Keratinocyte (primary cell): ENCODE measurements at regions not wholly inside any gene's neighbourhood (a gene's known extent, or its start where the extent isn't known, plus 50 kb on each side); places are given as distances from the start of the nearest gene placed in this dataset.

Experiments
- DNase-seq: peaks from one replicate; pipeline ENCODE4 v3.0.0-alpha.2; 2011; ENCODE audit warnings: low read depth, missing footprints, low spot score
- FAIRE-seq: peaks from 2 replicates; lab custom pipeline; 2011; peaks lifted over from hg19 to GRCh38; lab: Jason Lieb, UNC
- H2AFZ ChIP-seq: 2 replicates; pipeline ENCODE4 v1.6.0; 2012; ENCODE audit warnings: low read length, control low read depth, inconsistent platforms; ENCODE audit not compliant: control insufficient read depth
- H3K27ac ChIP-seq: 2 replicates; pipeline ENCODE4 v1.5.1; 2011; ENCODE audit warnings: low read length; ENCODE audit not compliant: control insufficient read depth, insufficient read depth
- H3K27me3 ChIP-seq: 3 replicates; pipeline ENCODE4 v1.6.0; 2011; ENCODE audit warnings: low read length; ENCODE audit not compliant: control insufficient read depth, insufficient read depth; ENCODE audit errors: extremely low read depth
- H3K36me3 ChIP-seq, 2 experiments: 2 replicates in 1 of 2; 3 replicates in 1 of 2; pipeline ENCODE4 v1.5.1; 2011; ENCODE audit warnings: low read length in 2 of 2, mild to moderate bottlenecking in 1 of 2; ENCODE audit not compliant: control insufficient read depth in 2 of 2, insufficient read depth in 2 of 2; ENCODE audit errors: extremely low read depth in 1 of 2
- H3K4me1 ChIP-seq: 3 replicates; pipeline ENCODE4 v1.5.1; 2011; ENCODE audit warnings: low read length; ENCODE audit not compliant: control insufficient read depth, insufficient read depth; ENCODE audit errors: extremely low read depth
- H3K4me2 ChIP-seq: 3 replicates; pipeline ENCODE4 v1.6.0; 2011; ENCODE audit warnings: low read depth, low read length; ENCODE audit not compliant: control insufficient read depth, insufficient read depth; ENCODE audit errors: extremely low read depth
- H3K4me3 ChIP-seq, 3 experiments: fragments of 200-600 bp in 1 of 3; sonication (generic) in 1 of 3; 2 replicates in 2 of 3; 3 replicates in 1 of 3; pipeline ENCODE4 v1.5.1; 2011 to 2016; ENCODE audit warnings: low read length in 3 of 3, mild to moderate bottlenecking in 3 of 3, control low read depth in 2 of 3, inconsistent platforms in 1 of 3, low read depth in 1 of 3, mixed read lengths in 1 of 3, mixed run types in 1 of 3, moderate library complexity in 1 of 3; ENCODE audit not compliant: control insufficient read depth in 2 of 3, insufficient read depth in 2 of 3; ENCODE audit errors: extremely low read depth in 1 of 3
- H3K79me2 ChIP-seq: 2 replicates; pipeline ENCODE4 v1.6.0; 2012; ENCODE audit warnings: low read length; ENCODE audit not compliant: control insufficient read depth, insufficient read depth
- H3K9ac ChIP-seq: 3 replicates; pipeline ENCODE4 v1.6.0; 2011; ENCODE audit warnings: low read length; ENCODE audit not compliant: control insufficient read depth, insufficient read depth; ENCODE audit errors: extremely low read depth
- H3K9me1 ChIP-seq: 3 replicates; pipeline ENCODE4 v1.6.0; 2011; ENCODE audit warnings: low read length; ENCODE audit not compliant: control insufficient read depth, insufficient read depth; ENCODE audit errors: extremely low read depth
- H3K9me3 ChIP-seq: 2 replicates; pipeline ENCODE4 v1.5.1; 2012; ENCODE audit warnings: low read depth, low read length; ENCODE audit not compliant: control insufficient read depth
- H4K20me1 ChIP-seq: 3 replicates; pipeline ENCODE4 v1.6.0; 2011; ENCODE audit warnings: low read length; ENCODE audit not compliant: control insufficient read depth, insufficient read depth; ENCODE audit errors: extremely low read depth
- CTCF ChIP-seq, 3 experiments: IDR thresholded peaks in 1 of 3; conservative IDR thresholded peaks in 1 of 3; optimal IDR thresholded peaks in 1 of 3; 2 replicates in 2 of 3; 3 replicates in 1 of 3; pipeline versions ENCODE3 to v1.5.1; 2011; ENCODE audit warnings: low read length in 3 of 3, mild to moderate bottlenecking in 3 of 3, moderate library complexity in 2 of 3, control low read depth in 1 of 3, inconsistent platforms in 1 of 3; ENCODE audit not compliant: insufficient read depth in 2 of 3; ENCODE audit errors: extremely low read depth in 1 of 3
- EZH2 ChIP-seq: IDR thresholded peaks from one replicate; pipeline ENCODE4 v1.6.1; 2012; ENCODE audit warnings: inconsistent platforms, mild to moderate bottlenecking, low read length, moderate library complexity
- dilution Hi-C: fragments of 300-500 bp; cut with MboI; formaldehyde crosslinking; loops from one replicate; pipeline ENCODE4 v1.7.0; 2020; ENCODE audit warnings: low sequenced_read_pairs; ENCODE audit not compliant: extremely low pct_ligation_motif_present

GRCh38 chrX:147468600-147468999 lies 443.1 kb upstream of the FMR1 start:
- no peak overlapping the region for H3K4me3 ChIP-seq
- H3K9ac ChIP-seq, result no peak overlapping the region
- dilution Hi-C loops, result no loop called here
- no peaks in the 10 kb centered on the region for H3K36me3 ChIP-seq
- no peak for FAIRE-seq
- no peaks in the 10 kb centered on the region for H3K9me1 ChIP-seq
- no peak overlapping the region for H3K27ac ChIP-seq
- no peaks in the 10 kb centered on the region for H3K9me3 ChIP-seq
- H4K20me1 ChIP-seq, result no peaks in the 10 kb centered on the region
- no peaks in the 10 kb centered on the region for H3K27me3 ChIP-seq
- no peak overlapping the region for H3K4me2 ChIP-seq
- H2AFZ ChIP-seq, result no peak overlapping the region
- no peaks in the 10 kb centered on the region for H3K4me1 ChIP-seq
- no peaks in the 10 kb centered on the region for H3K79me2 ChIP-seq
- no peak for TF ChIP-seq EZH2
- no peak for TF ChIP-seq CTCF (optimal IDR thresholded peaks at IDR 0.05 in 1 of 3, IDR thresholded peaks at IDR 0.05 in 1 of 3, conservative IDR thresholded peaks at IDR 0.05 in 1 of 3; ENCODE audit: extremely low read depth in 1 of 3, insufficient read depth in 2 of 3, low read length in 3 of 3)
- DNase-seq, result no peak

- dilution Hi-C loops, result no loop called here
- no peaks in the 10 kb centered on the region for H3K9me3 ChIP-seq
- no peaks in the 10 kb centered on the region for H3K27me3 ChIP-seq
- H3K27ac ChIP-seq, result no peak overlapping the region
- H3K9me1 ChIP-seq, result no peaks in the 10 kb centered on the region
- no peaks in the 10 kb centered on the region for H3K36me3 ChIP-seq
- no peak for TF ChIP-seq EZH2
- TF ChIP-seq CTCF (optimal IDR thresholded peaks at IDR 0.05 in 1 of 3, IDR thresholded peaks at IDR 0.05 in 1 of 3, conservative IDR thresholded peaks at IDR 0.05 in 1 of 3; ENCODE audit: extremely low read depth in 1 of 3, insufficient read depth in 2 of 3, low read length in 3 of 3), result peak in 2 of 3 experiments; percentile 23
- H3K4me3 ChIP-seq, result no peak overlapping the region
- no peak overlapping the region for H3K4me2 ChIP-seq
- no peak overlapping the region for H2AFZ ChIP-seq
- no peaks in the 10 kb centered on the region for H3K4me1 ChIP-seq
- DNase-seq, result no peak
- FAIRE-seq, result no peak
- H3K79me2 ChIP-seq, result no peaks in the 10 kb centered on the region
- H4K20me1 ChIP-seq, result no peaks in the 10 kb centered on the region
- no peak overlapping the region for H3K9ac ChIP-seq
Measured at GRCh38 chrX:147476008-147476407, 435.7 kb upstream of the FMR1 start.
